Ishikawa (cell line): ENCODE measurements at regions not wholly inside any gene's neighbourhood (a gene's known extent, or its start where the extent isn't known, plus 50 kb on each side); places are given as distances from the start of the nearest gene placed in this dataset.

Experiments
- CEBPB ChIP-seq: IDR thresholded peaks from 2 replicates; pipeline ENCODE4 v1.6.1; 2012
- CREB1 ChIP-seq: IDR thresholded peaks from 2 replicates; pipeline ENCODE4 v1.6.1; 2012; ENCODE audit warnings: low read depth
- EGR1 ChIP-seq: IDR thresholded peaks from 2 replicates; pipeline ENCODE4 v1.6.1; 2012
- EP300 ChIP-seq: IDR thresholded peaks from 2 replicates; pipeline ENCODE4 v1.6.1; 2012; ENCODE audit warnings: borderline replicate concordance
- FOXM1 ChIP-seq: IDR thresholded peaks from 2 replicates; pipeline ENCODE4 v1.6.1; 2012; ENCODE audit warnings: low read depth, borderline replicate concordance
- MAX ChIP-seq: IDR thresholded peaks from 2 replicates; pipeline ENCODE4 v1.6.1; 2012
- NFIC ChIP-seq: IDR thresholded peaks from 2 replicates; pipeline ENCODE4 v1.6.1; 2012
- RAD21 ChIP-seq: IDR thresholded peaks from 2 replicates; pipeline ENCODE4 v1.6.1; 2012; ENCODE audit warnings: low read depth
- REST ChIP-seq: IDR thresholded peaks from 2 replicates; pipeline ENCODE4 v1.6.1; 2012; ENCODE audit warnings: low read depth, mild to moderate bottlenecking
- TAF1 ChIP-seq: IDR thresholded peaks from 2 replicates; pipeline ENCODE4 v1.6.1; 2012; ENCODE audit warnings: low read depth, mild to moderate bottlenecking
- TCF12 ChIP-seq: IDR thresholded peaks from 2 replicates; pipeline ENCODE4 v1.6.1; 2012; ENCODE audit warnings: low read depth
- TEAD4 ChIP-seq: IDR thresholded peaks from 2 replicates; pipeline ENCODE4 v1.6.1; 2012
- USF1 ChIP-seq: IDR thresholded peaks from 2 replicates; pipeline ENCODE4 v1.6.1; 2012
- YY1 ChIP-seq: IDR thresholded peaks from 2 replicates; pipeline ENCODE4 v1.6.1; 2012; ENCODE audit warnings: low read depth
- ZBTB7A ChIP-seq: IDR thresholded peaks from 2 replicates; pipeline ENCODE4 v1.6.1; 2012; ENCODE audit warnings: low read depth

- no peak for TF ChIP-seq CEBPB
- TF ChIP-seq TAF1: no peak
- TF ChIP-seq RAD21: no peak
- no peak for TF ChIP-seq YY1
Measured at GRCh38 chr2:150312271-150312670, 175.2 kb downstream of the RND3 start.

- no peak for TF ChIP-seq REST
- TF ChIP-seq TCF12: no peak
- no peak for TF ChIP-seq MAX
- TF ChIP-seq TEAD4: no peak
- no peak for TF ChIP-seq CREB1
Measured at GRCh38 chr2:150309311-150310080, 178.0 kb downstream of the RND3 start.

GRCh38 chr2:150307258-150307657, 180.2 kb downstream of the RND3 start:
- TF ChIP-seq RAD21: no peak
- TF ChIP-seq TCF12: no peak
- TF ChIP-seq NFIC: no peak
- TF ChIP-seq TEAD4: no peak
- no peak for TF ChIP-seq EP300
- TF ChIP-seq ZBTB7A: no peak
- TF ChIP-seq EGR1: no peak

- TF ChIP-seq EP300 (no peak), EGR1 (no peak), REST (no peak), USF1 (no peak), MAX (no peak), NFIC (no peak), CEBPB (no peak), TCF12 (no peak), YY1 (no peak), TEAD4 (no peak), CREB1 (no peak)
Measured at GRCh38 chr2:150303281-150303680, 184.2 kb downstream of the RND3 start.

- TF ChIP-seq NFIC (no peak), FOXM1 (no peak), TCF12 (no peak), USF1 (no peak), REST (no peak)
Measured at GRCh38 chr2:150298571-150299305, 188.7 kb downstream of the RND3 start.
